ENCODE measurements at regions not wholly inside any gene's neighbourhood (a gene's known extent, or its start where the extent isn't known, plus 50 kb on each side); places are given as distances from the start of the nearest gene placed in this dataset.

GRCh38 chr1:181142096-181142958, 53.8 kb downstream of the IER5 start:
- TF ChIP-seq POLR2A (IDR thresholded peaks at IDR 0.05; ENCODE audit: low read depth, low read length) = no peak
- no peak for TF ChIP-seq PAX5 (IDR thresholded peaks at IDR 0.05; ENCODE audit: insufficient read depth, low read length, severe bottlenecking)
- TF ChIP-seq SPI1 (IDR thresholded peaks at IDR 0.05; ENCODE audit: low read depth, low read length) = no peak
- TF ChIP-seq TAF1 (IDR thresholded peaks at IDR 0.05; ENCODE audit: low read depth, low read length) = no peak

Data from GM12891 (cell line).